Stimulated activated CD4-positive, alpha-beta T cell treated with anti-CD3 and anti-CD28 coated beads, Interleukin-4, amount 100 ng/mL, for 24 hours (primary cell): ENCODE measurements at regions not wholly inside any gene's neighbourhood (a gene's known extent, or its start where the extent isn't known, plus 50 kb on each side); places are given as distances from the start of the nearest gene placed in this dataset.
A peak's percentile ranks its signal among the peaks of the same experiment; 100 is the strongest.
"Not testable (repeated sequence)": the region's sequence is repeated elsewhere in the genome, so short reads cannot be mapped to it uniquely, and the experiment has no call there.

Experiments
- DNase-seq: peaks from one replicate; pipeline ENCODE4 v3.0.0-alpha.2; 2020

GRCh38 chr4:53959343-53960120, 104.9 kb downstream of the CHIC2 start:
- no peak for DNase-seq

GRCh38 chr4:53956454-53956853, 108.0 kb downstream of the CHIC2 start:
- DNase-seq: no peak

DNA sequence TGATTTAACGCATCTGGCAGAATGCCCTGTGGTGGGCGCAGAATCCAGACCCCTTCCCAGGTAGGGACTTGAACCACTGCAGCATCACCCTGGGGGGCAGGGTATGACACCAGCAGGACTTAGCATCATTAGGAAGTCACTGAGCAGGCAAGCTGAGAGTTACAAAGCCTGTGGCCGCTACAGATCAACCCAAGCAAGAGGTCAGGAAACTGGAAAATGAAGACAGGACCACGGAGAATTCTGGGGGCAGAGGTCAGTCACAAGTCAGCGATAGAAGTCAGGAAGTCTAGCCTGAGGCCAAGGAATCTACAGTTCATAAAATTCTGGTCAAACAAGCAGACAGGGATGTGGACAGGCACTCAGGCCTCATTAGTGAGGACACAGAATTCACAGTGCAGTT, 108.4 kb downstream of the CHIC2 start:
- no peak for DNase-seq

DNA sequence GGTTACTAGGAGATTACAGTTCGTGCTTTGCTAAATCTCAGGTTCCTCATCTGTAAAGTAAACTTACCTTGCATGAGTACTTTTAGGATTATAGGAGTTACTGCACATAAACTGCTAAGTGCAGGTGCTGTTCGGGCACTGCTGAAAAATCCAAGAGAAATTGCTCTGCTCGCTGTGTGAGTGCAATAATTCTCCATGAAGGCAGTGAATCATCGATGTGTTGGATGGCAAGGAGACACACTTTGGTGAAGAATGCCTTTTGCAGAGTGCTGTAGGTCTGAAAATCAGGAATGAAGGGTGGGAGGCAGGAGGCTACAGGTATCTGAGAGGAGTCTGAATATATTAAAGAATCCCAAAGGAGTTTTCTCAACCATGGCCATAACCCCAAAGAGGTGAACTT, 113.0 kb downstream of the CHIC2 start:
- no peak for DNase-seq

GRCh38 chr4:53943345-53944085, 120.9 kb downstream of the CHIC2 start:
- DNase-seq: no peak

DNA sequence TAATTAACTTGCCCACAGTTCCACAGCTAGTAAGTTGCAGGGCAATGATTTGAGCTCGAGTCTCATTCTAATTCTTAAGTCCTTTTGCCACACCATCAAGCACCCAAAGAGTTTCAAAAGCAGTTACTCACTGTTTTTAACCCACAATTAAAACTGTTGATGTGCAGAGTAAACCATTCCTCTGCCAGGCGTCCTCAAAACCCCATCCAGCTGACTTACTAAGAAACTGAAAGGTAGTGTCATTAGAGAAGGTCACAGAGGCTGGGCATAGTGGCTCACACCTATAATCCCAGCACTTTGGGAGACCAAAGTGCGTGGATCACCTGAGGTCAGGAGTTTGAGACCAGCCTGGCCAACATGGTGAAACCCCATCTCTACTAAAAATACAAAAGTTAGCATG, 121.7 kb downstream of the CHIC2 start:
- DNase-seq: no peak

DNA sequence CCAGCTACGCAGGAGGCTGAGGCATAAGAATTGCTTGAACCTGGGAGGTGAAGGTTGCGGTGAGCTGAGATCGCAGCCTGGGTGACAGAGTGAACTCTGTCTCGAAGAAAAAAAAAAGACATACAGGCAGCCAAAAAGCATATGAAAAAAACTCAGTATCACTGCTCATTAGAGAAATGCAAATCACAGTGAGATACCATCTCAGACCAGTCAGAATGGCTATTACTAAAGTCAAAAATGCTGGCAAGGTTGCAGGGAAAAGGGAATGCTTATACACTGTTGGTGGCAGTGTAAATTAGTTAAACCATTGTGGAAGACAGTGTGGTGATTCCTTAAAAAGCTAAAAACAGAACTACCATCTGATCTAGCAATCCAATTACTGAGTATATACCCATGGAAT, 123.1 kb downstream of the CHIC2 start:
- no peak for DNase-seq

GRCh38 chr4:53939892-53940291, 124.5 kb downstream of the CHIC2 start:
- not testable (repeated sequence) for DNase-seq

DNA sequence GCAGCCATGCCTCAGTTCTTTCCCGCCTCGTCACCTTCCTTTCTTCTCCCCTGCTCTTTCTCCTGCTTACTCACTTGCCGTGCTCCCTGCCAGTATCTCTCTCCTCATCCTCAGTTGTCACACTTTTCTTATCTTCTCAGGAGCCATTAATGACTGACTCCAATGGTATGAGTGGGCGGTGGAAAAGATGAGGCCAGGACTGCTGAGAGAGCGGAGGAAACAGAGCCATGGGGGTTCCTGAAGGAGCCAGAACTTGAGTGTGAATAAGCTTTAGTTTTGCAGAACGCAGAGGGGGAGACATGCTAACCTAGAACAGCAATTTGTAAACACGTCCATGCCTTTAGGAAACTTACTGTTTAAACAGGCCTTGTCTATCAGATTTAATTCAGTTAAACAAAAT, 126.5 kb downstream of the CHIC2 start:
- DNase-seq: no peak

DNA sequence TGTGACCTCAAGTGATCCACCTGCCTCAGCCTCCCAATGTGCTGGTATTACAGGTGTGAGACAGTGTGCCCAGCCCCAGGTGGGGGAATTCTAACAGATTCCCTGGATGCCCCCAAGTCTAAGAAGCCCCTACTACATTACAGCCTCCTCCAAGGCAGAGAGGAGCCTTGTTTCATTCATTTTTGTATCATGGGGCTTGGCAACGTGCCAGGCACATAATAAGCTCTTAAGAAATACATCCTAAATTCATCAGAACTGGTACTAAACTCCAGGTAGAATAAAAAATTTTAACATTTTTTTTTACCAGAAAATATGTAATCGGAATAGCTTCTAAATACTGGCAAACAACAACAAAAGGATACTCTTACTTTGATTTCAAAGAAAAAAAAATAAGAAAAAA, 127.1 kb downstream of the CHIC2 start:
- DNase-seq: no peak

DNA sequence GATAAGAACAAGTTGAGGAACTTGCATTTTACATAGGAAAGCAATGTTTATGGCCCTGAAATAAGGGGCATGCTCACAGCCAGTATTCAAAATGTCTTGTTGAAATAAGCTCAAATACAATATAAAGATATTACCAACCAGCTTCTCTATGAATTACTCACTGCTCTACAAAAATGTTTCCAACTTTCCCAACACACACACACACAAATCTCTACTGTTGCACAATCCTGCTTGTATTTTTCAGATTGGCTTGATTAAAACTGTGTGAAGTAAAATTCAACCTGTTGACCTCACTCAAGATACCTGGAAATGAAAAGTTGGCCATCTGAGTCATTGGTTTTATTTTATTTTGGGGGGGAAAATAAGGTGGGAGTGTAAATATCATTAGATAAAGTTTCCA, 128.6 kb downstream of the CHIC2 start:
- no peak for DNase-seq

DNA sequence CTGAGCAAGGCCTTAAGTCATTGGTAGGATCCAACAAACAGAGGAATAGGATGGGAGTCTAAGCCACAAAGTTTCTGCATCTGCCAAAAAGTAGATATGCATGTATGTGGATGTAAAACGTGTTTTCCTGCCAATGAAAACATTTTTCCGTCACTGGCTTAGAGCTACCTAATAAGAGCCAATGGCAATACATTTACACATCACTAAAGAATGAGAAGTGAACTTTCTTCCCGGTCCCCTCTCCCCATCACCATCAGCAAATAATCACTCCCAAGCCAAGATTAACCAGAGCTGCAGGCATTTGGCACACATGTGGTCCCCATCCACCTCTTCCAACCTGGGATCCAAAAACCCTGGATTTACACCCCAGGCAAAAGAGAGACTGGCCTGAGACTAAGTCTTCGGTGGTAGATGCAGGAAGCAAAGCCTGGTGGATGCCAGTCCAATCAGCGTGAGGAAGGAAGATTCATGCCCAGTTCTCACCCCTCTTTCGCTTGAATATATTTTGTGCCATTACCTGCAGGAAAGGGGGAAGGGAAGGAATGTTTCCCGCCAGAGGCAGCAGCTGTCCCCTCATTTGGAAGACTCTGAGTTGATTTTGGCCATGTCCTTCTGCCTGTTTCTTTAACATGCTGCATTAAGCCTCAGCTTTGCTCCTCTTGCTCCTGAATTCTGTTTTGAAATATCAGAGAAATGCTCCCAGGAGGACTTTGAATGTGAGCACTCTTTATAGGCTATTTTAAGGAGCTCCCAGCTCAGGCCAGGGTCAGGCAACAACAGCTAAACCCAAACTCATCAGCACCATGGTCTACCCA, 131.4 kb downstream of the CHIC2 start:
- DNase-seq: no peak

- DNase-seq: no peak
These were observed 132.9 kb downstream of the CHIC2 start for GRCh38 chr4:53931461-53931961.

- DNase-seq: peak; percentile 66
These were observed 134.2 kb downstream of the CHIC2 start for GRCh38 chr4:53929955-53930798.

DNA sequence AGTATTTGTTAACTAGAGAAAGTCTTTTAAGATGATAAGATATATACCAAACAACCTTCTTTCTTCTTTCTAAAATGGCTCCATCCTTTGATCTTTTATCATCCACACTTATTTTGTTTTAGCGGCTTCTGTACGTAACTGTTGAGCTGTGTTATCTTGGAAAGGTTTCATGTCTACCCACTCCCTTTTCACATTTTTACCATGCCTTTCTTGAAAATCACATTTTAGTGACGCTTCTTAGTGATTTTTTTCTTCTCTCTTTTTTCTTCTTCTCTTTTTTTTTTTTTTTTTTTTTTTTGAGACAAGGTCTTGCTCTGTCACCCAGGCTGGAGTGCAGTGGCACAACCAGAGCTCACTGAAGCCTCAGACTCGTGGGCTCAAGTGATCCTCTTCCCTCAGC, 135.1 kb downstream of the CHIC2 start:
- DNase-seq: no peak

- no peak for DNase-seq
These were observed 135.6 kb downstream of the CHIC2 start for GRCh38 chr4:53928825-53929224.

- DNase-seq: no peak
These were observed 139.3 kb downstream of the CHIC2 start for GRCh38 chr4:53925050-53925605.

DNA sequence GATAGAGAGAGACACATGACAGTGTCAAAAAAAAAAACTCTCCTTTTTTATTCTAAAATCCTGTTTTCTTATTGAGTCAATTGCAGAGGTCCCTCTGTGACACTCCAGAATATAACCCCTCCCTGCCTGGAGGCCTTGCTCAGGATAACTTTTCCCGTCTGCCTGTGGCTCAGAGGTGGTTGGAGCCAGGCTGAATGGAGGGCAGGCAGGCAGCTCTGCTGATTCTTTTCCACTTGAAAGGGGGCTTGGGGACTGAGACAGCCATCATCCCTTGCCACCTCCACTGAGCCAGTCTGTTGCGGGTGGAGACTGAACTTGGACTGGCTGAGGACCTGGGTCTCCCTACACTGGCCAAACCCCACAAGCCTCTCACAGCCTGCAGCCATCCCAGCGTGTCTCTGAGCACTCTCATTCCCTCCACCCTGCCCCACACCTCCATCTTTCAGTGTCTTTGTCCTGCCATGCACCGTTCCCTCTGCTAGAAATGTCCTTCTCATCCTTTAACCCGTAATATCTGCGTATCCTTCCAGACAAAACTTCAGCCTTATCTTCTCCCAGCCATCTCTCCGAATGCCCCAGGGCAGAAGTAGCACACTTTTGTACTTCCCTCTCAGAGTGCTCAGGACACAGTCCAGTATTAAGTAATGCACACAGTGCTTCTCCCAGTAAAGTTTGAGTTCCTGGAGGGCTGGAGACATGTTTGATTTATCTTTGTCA, 139.9 kb downstream of the CHIC2 start:
- no peak for DNase-seq

- DNase-seq: no peak
These were observed 140.5 kb downstream of the CHIC2 start for GRCh38 chr4:53923921-53924320.

DNA sequence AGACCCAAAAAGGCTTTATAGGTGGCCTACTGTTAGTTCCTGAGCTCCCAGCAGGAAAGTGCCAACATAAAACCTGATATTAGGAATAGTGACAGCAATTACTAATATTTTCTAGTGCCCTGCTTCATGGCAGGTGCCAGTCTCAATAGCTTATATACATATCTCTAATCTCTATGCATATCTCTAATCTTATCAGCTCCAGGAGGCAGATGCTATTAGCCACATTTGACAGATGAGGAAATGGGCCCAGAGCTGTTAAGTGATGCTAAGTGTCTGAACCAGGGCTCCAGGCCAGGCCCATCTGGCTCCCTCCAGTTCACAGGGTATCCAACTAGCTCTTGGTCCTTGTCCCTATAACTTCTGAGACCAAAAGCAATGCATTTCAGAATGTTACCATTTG, 142.5 kb downstream of the CHIC2 start:
- DNase-seq: no peak

DNA sequence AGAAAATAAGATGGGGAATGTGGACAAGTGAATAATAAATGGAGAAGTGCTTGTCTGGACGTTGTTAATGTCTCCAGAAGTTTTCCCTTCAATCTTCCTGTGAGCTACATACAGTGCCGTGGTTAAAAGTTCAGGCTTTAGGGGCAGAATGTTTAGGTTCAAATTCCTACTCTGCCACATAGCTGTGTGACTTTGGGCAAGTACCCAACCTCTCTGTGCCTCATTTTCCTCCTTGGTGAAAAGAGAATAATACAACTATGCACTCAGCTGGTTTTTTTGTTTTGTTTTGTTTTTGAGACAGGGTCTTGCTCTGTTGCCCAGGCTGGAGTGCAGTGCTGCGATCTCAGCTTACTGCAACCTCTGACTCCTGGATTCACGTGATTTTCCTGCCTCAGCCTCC, 143.5 kb downstream of the CHIC2 start:
- no peak for DNase-seq

DNA sequence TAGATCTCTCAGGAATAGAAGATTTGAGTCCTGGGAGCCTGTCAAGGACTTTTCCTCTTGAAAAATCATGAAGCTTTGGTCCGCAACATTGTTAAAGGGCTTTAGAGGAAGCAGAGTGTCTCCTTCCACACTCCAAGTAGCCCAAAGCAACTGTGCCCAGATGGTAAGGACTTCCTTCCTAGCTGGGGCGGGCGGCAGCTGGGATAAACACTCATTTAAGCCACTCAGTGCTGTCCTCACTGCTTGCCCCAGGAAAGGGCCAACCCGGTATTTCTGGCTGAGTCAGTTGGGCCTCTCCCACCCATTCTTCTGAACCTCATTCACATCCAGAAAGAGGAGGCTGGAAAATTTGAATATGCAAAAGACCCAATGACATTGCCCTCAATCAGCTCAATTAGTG, 144.3 kb downstream of the CHIC2 start:
- DNase-seq: no peak
